ENCODE measurements at regions not wholly inside any gene's neighbourhood (a gene's known extent, or its start where the extent isn't known, plus 50 kb on each side); places are given as distances from the start of the nearest gene placed in this dataset.

GRCh38 chr22:34973926-34974325 lies 92.0 kb upstream of the ISX start:
- no peak for TF ChIP-seq CTCF (IDR thresholded peaks at IDR 0.05; ENCODE audit: low read depth, low read length)
- no peak for TF ChIP-seq POLR2A (IDR thresholded peaks at IDR 0.05; ENCODE audit: extremely low read depth, insufficient read length)
- no peak for TF ChIP-seq MAX (IDR thresholded peaks at IDR 0.05; ENCODE audit: low read depth, low read length)
